Endothelial cell (in vitro differentiated cells): ENCODE measurements at regions not wholly inside any gene's neighbourhood (a gene's known extent, or its start where the extent isn't known, plus 50 kb on each side); places are given as distances from the start of the nearest gene placed in this dataset.
A peak's percentile ranks its signal among the peaks of the same experiment; 100 is the strongest.

Source experiments
- DNase-seq: peaks from one replicate; pipeline ENCODE4 v3.0.0; 2021; ENCODE audit warnings: low spot score
- H3K27ac Mint-ChIP-seq: one replicate; pipeline ENCODE4 v1.8.0; 2021; ENCODE audit warnings: mixed read lengths, inconsistent platforms; ENCODE audit not compliant: unreplicated experiment
- H3K27me3 Mint-ChIP-seq: one replicate; pipeline ENCODE4 v1.8.0; 2021; ENCODE audit warnings: mild to moderate bottlenecking, moderate library complexity, mixed read lengths, inconsistent platforms; ENCODE audit not compliant: unreplicated experiment
- H3K36me3 Mint-ChIP-seq: one replicate; pipeline ENCODE4 v1.8.0; 2021; ENCODE audit warnings: mild to moderate bottlenecking, low read depth, mixed read lengths, inconsistent platforms; ENCODE audit not compliant: unreplicated experiment
- H3K4me1 Mint-ChIP-seq: one replicate; pipeline ENCODE4 v1.8.0; 2021; ENCODE audit warnings: mild to moderate bottlenecking, mixed read lengths, inconsistent platforms; ENCODE audit not compliant: unreplicated experiment
- H3K4me3 Mint-ChIP-seq: one replicate; pipeline ENCODE4 v1.8.0; 2021; ENCODE audit warnings: mild to moderate bottlenecking, mixed read lengths, inconsistent platforms; ENCODE audit not compliant: unreplicated experiment
- H3K9me3 Mint-ChIP-seq: one replicate; pipeline ENCODE4 v1.8.0; 2021; ENCODE audit warnings: mixed read lengths, inconsistent platforms; ENCODE audit not compliant: unreplicated experiment
- CTCF ChIP-seq: fragments of 200-600 bp; sonication (generic); IDR thresholded peaks from one replicate; pipeline ENCODE4 v1.5.0; 2021; ENCODE audit warnings: antibody characterized with exemption; ENCODE audit not compliant: unreplicated experiment

GRCh38 chr16:66272461-66272860, 94.0 kb upstream of the CDH5 start:
- no peaks in the 10 kb centered on the region for H3K9me3 Mint-ChIP-seq
- H3K4me3 Mint-ChIP-seq = no peak overlapping the region
- DNase-seq = no peak
- H3K27me3 Mint-ChIP-seq = peaks cover 12% of the 10 kb centered on the region
- H3K36me3 Mint-ChIP-seq = no peaks in the 10 kb centered on the region
- peaks cover 25% of the 10 kb centered on the region for H3K4me1 Mint-ChIP-seq
- no peak for TF ChIP-seq CTCF
- no peak overlapping the region for H3K27ac Mint-ChIP-seq

- H3K27ac Mint-ChIP-seq = no peak overlapping the region
Measured at GRCh38 chr16:66271074-66272060, 95.1 kb upstream of the CDH5 start.

GRCh38 chr16:66270333-66270927, 96.1 kb upstream of the CDH5 start:
- Mint-ChIP-seq H3K27ac (no peak overlapping the region), H3K9me3 (no peaks in the 10 kb centered on the region), H3K36me3 (no peaks in the 10 kb centered on the region), H3K4me1 (peaks cover 24% of the 10 kb centered on the region), H3K4me3 (no peak overlapping the region), H3K27me3 (peaks cover 13% of the 10 kb centered on the region)
- TF ChIP-seq CTCF = peak; percentile 99
- DNase-seq = peak; percentile 89

More at GRCh38 chr16:66271074-66272060, 95.1 kb upstream of the CDH5 start:
- Mint-ChIP-seq H3K27me3 (peaks cover 12% of the 10 kb centered on the region), H3K36me3 (no peaks in the 10 kb centered on the region), H3K4me1 (peaks cover 29% of the 10 kb centered on the region), H3K9me3 (no peaks in the 10 kb centered on the region), H3K4me3 (no peak overlapping the region)
- no peak for TF ChIP-seq CTCF
- DNase-seq = no peak

GRCh38 chr16:66269617-66270332, 96.7 kb upstream of the CDH5 start:
- Mint-ChIP-seq H3K36me3 (no peaks in the 10 kb centered on the region), H3K27me3 (peaks cover 11% of the 10 kb centered on the region), H3K27ac (no peak overlapping the region), H3K4me3 (no peak overlapping the region), H3K4me1 (peaks cover 19% of the 10 kb centered on the region), H3K9me3 (no peaks in the 10 kb centered on the region)
- DNase-seq = no peak
- no peak for TF ChIP-seq CTCF
